Fibroblast of skin of left biceps (primary cell): ENCODE measurements at regions not wholly inside any gene's neighbourhood (a gene's known extent, or its start where the extent isn't known, plus 50 kb on each side); places are given as distances from the start of the nearest gene placed in this dataset.

Experiments
- DNase-seq, 2 experiments: peaks; one replicate each; pipeline ENCODE4 v3.0.0-alpha.2; 2013; ENCODE audit warnings: low read depth in 2 of 2

DNA sequence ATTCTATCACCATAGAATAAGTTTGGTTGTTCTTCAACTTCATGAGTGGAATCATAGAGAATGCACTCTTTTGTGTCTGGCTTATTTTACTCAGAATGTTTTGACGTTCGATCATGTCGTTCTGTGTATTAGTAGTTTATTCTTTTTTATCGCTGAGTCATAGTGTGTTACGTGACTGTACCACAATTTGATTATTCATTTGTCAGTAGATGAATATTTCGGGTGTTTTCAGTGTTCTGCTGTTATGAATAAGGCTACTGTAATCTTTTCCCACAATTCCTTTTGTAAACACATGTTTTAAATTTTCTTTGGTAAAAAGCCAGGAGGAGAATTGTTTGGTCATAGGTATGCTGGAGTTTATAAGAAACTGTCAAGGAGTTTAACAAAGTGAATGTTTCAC is 279.9 kb upstream of the B3GAT1 start:
- peak; percentile 8 to 10 for DNase-seq

- no peak for DNase-seq
Observed at GRCh38 chr11:134691295-134691873, 279.3 kb upstream of the B3GAT1 start.

DNA sequence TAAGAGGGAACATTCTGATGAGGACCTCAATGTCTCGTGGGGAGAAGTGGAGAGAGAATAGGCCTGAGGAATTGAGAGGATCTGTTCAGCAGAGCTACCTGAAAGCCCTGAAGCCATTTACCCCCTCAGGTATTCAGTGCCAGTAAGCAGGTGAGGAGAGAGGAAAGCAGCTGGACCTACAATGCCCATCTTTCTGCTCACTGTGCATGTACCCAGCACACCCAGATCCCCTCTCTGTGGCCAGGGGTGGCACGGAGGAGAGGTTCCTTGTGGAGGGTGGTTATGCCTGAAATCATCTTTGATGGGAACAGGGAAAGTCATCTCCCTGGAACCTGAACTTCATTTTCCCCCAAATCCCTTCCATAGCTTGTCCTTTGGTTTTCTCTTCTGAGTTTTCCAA is 277.8 kb upstream of the B3GAT1 start:
- DNase-seq: no peak

GRCh38 chr11:134687548-134687947 is 275.5 kb upstream of the B3GAT1 start:
- no peak for DNase-seq

DNA sequence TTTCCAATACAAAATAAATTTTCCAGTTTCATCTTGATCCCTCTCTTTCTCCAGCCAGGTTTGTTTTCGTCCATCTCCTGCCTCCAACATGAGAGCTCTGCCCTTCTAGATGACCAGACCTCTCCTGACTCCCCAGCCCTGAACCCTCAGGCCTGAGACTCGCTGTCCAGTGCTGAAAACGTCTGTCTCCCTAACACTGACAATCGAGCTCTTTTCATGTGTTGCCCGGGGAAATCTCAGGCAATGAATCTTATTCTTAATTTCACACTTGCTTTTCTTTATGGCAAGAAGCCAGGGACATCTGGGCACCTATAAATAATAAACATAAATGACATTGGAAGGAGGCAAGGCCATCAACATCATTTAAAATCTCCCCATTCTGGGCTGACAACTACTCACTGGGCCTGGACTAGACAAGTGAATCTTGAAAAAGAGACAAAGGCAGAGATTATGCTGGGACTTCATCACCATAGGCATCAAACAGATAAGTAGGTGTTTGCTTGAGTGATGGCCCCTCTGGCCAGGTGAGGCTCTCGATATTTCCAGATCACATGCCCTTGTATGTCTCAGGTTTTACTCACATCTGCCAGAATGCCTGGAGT is 274.5 kb upstream of the B3GAT1 start:
- no peak for DNase-seq

DNA sequence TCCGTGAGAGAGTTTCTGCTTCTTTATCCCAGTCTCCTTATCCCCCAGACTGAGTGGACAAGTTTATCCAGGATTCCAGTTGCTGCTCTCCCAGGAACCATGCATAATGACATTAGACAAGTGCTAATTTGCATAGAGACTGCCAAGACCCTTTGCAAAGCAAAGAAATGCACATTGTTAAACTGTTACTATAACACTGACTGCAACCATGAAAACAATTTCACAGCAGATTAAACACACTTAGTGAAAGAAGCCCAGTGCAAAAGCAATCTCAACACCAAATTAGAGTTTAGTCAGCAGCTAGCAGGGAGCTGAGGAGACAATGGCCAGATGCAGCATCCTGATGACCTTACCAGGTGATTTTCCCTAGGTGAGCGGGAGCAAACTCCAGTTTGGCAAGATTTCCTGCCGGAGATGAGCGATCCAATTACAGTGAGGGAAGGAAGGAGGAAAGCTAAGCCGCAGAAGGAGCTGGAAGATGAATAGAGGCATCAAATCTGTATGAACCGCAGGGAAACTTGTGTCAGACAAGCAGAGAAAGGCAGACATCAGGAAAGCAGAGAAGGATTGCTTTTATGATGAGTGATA is 273.8 kb upstream of the B3GAT1 start:
- DNase-seq: no peak

DNA sequence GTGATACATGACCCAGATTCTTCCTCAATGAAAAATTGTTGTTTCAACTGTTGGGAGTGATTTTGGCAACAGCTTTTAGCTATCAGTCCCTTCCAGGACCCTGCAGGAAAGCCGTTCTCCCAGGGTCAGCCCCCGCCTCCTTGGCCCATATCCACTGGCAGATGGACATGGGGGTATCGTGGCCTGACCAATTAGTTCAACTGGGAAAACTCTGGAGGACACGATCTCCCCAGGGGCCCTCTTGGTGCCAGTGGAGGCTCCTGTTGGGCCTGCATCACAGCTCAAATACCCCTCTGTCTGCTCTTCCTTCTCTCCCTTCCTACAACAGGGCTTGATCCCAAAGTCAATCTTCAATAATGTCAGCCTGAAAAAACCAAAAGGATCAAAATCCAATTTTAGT is 272.5 kb upstream of the B3GAT1 start:
- no peak for DNase-seq

- DNase-seq: no peak
Observed at GRCh38 chr11:134683860-134684259, 271.8 kb upstream of the B3GAT1 start.

GRCh38 chr11:134682577-134682976 is 270.5 kb upstream of the B3GAT1 start:
- no peak for DNase-seq

- DNase-seq: no peak
Observed at GRCh38 chr11:134679592-134679991, 267.6 kb upstream of the B3GAT1 start.

GRCh38 chr11:134678744-134679143 is 266.7 kb upstream of the B3GAT1 start:
- DNase-seq: no peak

DNA sequence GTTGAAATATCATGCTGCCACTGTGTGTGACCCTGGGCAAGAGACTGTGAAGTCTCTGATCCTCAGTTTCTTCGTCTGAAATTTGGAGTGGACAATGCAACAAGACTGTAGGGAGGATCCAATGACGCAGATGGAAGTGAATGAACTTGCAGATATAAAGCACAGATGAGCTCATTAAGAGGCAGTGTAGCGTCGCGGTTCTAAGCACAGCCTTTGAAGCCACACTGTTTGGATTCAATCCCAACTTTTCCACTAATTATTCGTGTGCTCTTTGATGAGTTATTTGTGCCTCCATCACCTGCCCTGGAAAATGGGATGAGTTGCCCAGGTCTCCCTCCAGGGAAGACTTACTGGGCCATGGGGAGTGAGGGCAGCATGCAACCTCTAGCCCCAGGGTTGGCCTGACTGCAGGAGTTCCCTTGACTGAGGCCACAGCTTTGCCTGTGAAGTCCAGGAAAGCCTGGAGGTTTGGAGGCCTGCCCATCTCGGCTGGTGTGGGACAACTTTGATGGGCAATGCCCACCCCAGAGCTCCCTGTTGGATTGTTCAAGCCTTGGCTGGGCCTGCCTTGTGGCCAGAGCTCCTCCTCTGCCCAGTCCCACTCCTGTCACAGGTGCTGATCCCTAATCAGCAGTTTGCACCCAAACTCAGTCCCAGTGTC is 266.0 kb upstream of the B3GAT1 start:
- DNase-seq: no peak

- DNase-seq: no peak
Observed at GRCh38 chr11:134677397-134677822, 265.4 kb upstream of the B3GAT1 start.

DNA sequence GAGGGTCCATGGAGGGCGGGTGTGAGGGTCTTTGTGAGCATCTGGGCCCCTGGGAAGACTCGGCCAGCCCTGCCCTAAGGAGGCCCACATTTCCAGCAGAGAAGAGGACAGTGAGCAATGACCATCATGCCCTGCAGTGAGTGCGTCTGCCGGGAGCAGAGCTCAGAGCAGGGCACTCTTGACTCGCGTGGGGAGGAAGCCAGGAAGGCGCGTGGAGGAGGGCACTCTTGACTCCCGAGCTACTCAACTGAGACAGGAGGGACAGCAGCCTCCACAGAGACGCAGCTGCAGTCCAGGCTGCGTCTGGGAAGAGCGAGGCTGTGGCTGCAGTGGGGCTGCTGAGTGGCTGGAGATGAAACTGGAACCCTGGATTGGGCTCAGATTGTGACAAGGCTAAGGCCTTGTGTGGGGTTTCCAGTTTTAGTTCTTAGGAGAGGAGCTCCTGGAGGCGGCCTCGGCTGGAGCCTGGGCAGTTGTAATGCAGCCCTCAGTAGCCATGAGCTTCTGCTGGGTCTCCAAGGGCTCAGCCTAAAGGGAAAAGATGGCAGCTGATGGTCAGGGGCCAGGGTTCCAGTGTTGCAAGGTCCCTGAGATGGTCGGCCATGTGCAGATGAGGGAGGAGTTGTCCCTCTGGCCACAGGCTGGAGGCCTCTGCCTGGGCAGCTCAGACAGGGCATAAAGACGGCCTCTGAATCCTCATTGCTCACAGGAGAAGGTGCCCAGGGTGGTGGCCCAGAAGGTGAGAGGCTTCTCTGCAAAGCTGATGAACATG is 264.7 kb upstream of the B3GAT1 start:
- DNase-seq: no peak

DNA sequence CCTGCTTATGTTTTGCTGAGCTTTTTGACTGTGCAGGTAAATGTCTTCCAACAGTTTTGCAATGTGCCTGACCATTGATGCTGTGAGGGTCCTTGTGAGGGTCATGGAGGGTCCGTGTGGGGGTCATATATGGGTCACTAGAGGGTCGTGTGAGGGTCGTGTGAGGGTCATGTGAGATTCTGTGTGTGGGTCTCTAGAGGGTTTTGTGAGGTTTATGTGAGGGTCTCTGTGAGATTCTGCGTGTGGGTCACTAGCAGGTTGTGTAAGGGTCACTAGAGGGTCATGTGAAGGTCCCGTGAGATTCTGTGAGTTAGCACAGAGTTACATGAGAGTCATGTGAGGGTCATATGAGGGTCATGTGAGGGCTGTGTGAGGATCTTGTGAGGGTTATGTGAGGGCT is 263.9 kb upstream of the B3GAT1 start:
- DNase-seq: no peak

GRCh38 chr11:134674974-134675373 is 262.9 kb upstream of the B3GAT1 start:
- DNase-seq: no peak

DNA sequence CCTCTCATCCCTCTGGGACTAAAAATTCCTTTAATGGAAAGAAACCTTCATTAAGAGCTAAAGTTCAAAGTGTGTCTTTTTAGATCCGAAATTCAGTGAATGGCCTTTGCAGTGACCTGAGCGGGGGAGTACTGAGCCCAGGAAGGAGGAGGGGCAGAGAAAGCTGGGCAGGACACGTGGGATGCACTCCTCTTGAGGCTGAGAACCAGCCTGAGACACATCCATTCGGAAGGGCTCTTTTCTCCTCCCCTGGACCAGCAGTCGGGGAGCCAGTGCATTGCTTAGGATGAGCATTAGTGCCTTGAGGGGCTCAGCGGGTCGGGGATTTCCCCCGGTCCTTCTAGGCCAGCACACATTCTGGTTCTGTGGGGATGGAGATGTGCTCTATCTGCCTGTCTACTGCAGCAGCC is 258.9 kb upstream of the B3GAT1 start:
- DNase-seq: no peak

DNA sequence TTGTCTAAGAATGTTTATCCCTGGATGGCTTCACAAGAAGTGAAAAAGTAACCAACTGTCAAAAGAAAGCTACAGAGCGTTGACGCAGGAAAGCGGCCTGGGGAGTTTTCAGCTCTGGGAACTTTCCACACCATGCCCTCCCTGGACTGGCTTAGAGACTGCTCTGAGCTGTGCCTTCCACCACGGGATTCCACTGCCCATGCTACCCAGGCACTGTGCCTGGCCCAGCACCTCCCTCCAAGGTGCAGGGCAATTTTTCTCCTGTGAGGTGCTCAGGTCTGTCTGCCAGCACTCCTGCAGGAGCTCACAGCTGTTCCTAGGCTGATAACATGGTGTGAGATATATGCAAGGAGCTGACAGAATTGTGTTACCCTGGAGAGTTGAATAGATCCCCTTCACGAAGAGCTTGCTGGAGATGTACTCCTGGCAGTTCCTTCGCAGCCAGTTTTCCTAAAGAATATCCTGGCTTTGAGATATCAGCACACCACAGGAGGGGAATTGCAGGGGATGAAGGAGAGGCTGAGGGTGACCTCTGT is 258.3 kb upstream of the B3GAT1 start:
- DNase-seq: no peak

- no peak for DNase-seq
Observed at GRCh38 chr11:134669796-134670195, 257.8 kb upstream of the B3GAT1 start.

DNA sequence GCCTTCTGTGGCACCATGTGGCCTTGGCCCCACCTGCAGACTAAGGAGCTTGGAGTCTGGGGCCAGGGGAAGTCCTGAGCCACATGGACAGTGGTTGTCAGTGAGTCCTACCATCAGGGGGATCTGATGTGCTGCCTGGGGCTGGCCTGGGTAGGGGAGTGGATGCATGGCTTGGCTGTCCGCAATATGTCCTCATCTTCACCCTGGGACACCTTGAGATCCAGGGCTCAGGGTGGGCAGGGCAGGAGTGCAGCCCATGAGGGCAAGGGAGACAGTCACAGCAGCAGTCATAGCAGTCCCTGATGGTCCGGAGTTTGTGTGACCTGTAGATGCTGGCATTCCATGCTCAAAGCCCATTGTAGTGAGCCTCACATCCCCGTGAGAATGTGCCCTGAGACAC is 256.8 kb upstream of the B3GAT1 start:
- no peak for DNase-seq

DNA sequence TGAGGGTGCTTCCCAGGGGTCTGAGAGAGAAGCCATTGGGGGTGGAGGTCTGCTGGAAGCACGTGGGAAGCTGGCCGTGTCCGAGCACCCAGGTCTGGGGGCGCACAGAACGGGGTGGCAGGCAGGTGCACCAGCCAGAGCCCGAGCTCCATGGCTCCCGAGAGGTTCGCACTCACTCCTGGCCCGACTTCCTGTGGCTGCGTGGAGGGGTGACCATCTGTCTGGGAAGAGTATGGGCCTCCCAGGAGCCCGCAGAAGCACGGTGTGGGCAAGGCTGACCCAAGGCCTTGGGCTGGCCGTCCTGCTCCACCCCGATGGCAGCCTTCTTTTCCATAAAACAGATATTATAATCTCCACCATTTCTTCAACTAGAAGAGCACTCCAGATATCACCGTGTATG is 256.0 kb upstream of the B3GAT1 start:
- DNase-seq: no peak

DNA sequence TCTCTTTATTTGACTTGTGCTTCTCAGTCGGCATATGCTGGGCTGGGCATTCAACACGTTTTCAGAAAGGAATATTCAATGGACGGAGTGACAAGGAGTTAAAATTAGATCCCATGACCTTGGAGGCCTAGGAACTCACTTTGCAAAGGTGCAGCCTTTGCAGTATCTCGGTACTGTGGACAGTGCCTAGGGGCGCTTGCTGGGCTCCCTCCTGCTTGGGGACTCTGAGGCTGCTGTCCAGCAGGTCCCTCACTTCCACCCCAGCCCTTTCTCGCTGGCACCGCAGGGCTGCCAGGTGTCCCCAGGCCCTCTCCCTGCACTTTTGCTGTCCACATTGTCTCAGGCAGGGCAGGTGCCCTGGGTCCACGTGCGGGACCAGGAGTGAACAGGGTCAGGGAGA is 255.5 kb upstream of the B3GAT1 start:
- DNase-seq: no peak
